CD14-positive monocyte (primary cell): ENCODE measurements at regions not wholly inside any gene's neighbourhood (a gene's known extent, or its start where the extent isn't known, plus 50 kb on each side); places are given as distances from the start of the nearest gene placed in this dataset. TPM values are rescaled to one million over a fixed set of nuclear protein-coding genes. Genes with fewer than 3 reads are reported as not detected.

Experiments used
- DNase-seq, 3 donors: peaks; one replicate each; pipeline ENCODE4 v3.0.0-alpha.2; 2011 to 2022
- H2AFZ ChIP-seq: 2 replicates; pipeline ENCODE4 v1.6.0; 2012; ENCODE audit warnings: mild to moderate bottlenecking, low read depth, low read length, inconsistent platforms; ENCODE audit not compliant: insufficient read depth, poor library complexity, severe bottlenecking
- H3K27ac ChIP-seq, 2 donors: 1 replicate in 1 of 2; 2 replicates in 1 of 2; pipeline ENCODE4 v1.5.1; 2012 to 2013; ENCODE audit warnings: low read length in 2 of 2, control low read depth in 1 of 2, inconsistent platforms in 1 of 2, low read depth in 1 of 2, mild to moderate bottlenecking in 1 of 2
- H3K27me3 ChIP-seq, 2 donors: one replicate each; pipeline versions ENCODE4 v1.6.0 to v1.6.1; 2011 to 2013; ENCODE audit warnings: low read length in 2 of 2; ENCODE audit not compliant: control insufficient read depth in 2 of 2, insufficient read depth in 2 of 2
- H3K36me3 ChIP-seq, 2 donors: replicated peaks in 1 of 2; 1 replicate in 1 of 2; 2 replicates in 1 of 2; pipeline versions ENCODE4 v1.5.1 to v1.6.1; 2012 to 2013; ENCODE audit warnings: low read length in 2 of 2, control low read depth in 1 of 2, inconsistent platforms in 1 of 2, mild to moderate bottlenecking in 1 of 2; ENCODE audit not compliant: insufficient read depth in 2 of 2, control insufficient read depth in 1 of 2
- H3K4me1 ChIP-seq, 2 donors: 1 replicate in 1 of 2; 2 replicates in 1 of 2; pipeline versions ENCODE4 v1.5.1 to v1.6.1; 2012 to 2013; ENCODE audit warnings: low read length in 2 of 2, control low read depth in 1 of 2, inconsistent platforms in 1 of 2, mild to moderate bottlenecking in 1 of 2, moderate library complexity in 1 of 2; ENCODE audit not compliant: insufficient read depth in 2 of 2, control insufficient read depth in 1 of 2
- H3K4me2 ChIP-seq: replicated peaks from 2 replicates; pipeline ENCODE3; 2012; ENCODE audit warnings: low read length, moderate library complexity, mild to moderate bottlenecking; ENCODE audit not compliant: poor library complexity, severe bottlenecking; ENCODE audit errors: extremely low read depth
- H3K4me3 ChIP-seq, 3 experiments: fragments of 200-600 bp in 1 of 3; sonication (generic) in 1 of 3; replicated peaks in 1 of 3; 1 replicate in 2 of 3; 2 replicates in 1 of 3; pipeline ENCODE4 v1.5.1; 2011 to 2013; ENCODE audit warnings: low read length in 3 of 3, mild to moderate bottlenecking in 3 of 3, control low read depth in 2 of 3, low read depth in 2 of 3, inconsistent platforms in 1 of 3, moderate library complexity in 1 of 3
- H3K79me2 ChIP-seq: 2 replicates; pipeline ENCODE4 v1.6.0; 2012; ENCODE audit warnings: mild to moderate bottlenecking, control low read depth, inconsistent platforms, low read length, moderate library complexity; ENCODE audit not compliant: insufficient read depth
- H3K9ac ChIP-seq: 2 replicates; pipeline ENCODE4 v1.6.0; 2017; ENCODE audit warnings: low read length, mild to moderate bottlenecking; ENCODE audit not compliant: insufficient read depth, poor library complexity, severe bottlenecking
- H3K9me3 ChIP-seq, 2 donors: replicated peaks in 1 of 2; 1 replicate in 1 of 2; 2 replicates in 1 of 2; pipeline versions ENCODE4 v1.5.1 to v1.6.1; 2012 to 2013; ENCODE audit warnings: low read length in 2 of 2, control low read depth in 1 of 2; ENCODE audit not compliant: control insufficient read depth in 1 of 2, insufficient read depth in 1 of 2
- H4K20me1 ChIP-seq: 2 replicates; pipeline ENCODE4 v1.6.0; 2012; ENCODE audit warnings: mild to moderate bottlenecking, low read length, control low read depth, moderate library complexity; ENCODE audit not compliant: insufficient read depth
- H3K27ac Mint-ChIP-seq, 7 donors: one replicate each; pipeline ENCODE4 v1.8.0; 2020; ENCODE audit warnings: mild to moderate bottlenecking in 7 of 7, mixed read lengths in 7 of 7, moderate library complexity in 6 of 7, inconsistent platforms in 2 of 7
- H3K27me3 Mint-ChIP-seq, 3 donors: one replicate each; pipeline ENCODE4 v1.8.0; 2021 to 2022; ENCODE audit warnings: low read depth in 3 of 3, mild to moderate bottlenecking in 3 of 3, mixed read lengths in 3 of 3, moderate library complexity in 3 of 3, inconsistent platforms in 1 of 3
- H3K36me3 Mint-ChIP-seq, 2 donors: one replicate each; pipeline ENCODE4 v1.8.0; 2020; ENCODE audit warnings: mixed read lengths in 2 of 2, inconsistent platforms in 1 of 2, mild to moderate bottlenecking in 1 of 2
- H3K4me1 Mint-ChIP-seq: one replicate; pipeline ENCODE4 v1.8.0; 2020; ENCODE audit warnings: mild to moderate bottlenecking, mixed read lengths
- H3K4me3 Mint-ChIP-seq, 2 donors: one replicate each; pipeline ENCODE4 v1.8.0; 2020; ENCODE audit warnings: mild to moderate bottlenecking in 2 of 2, mixed read lengths in 2 of 2, moderate library complexity in 1 of 2
- H3K9me3 Mint-ChIP-seq, 7 donors: one replicate each; pipeline ENCODE4 v1.8.0; 2020 to 2022; ENCODE audit warnings: mixed read lengths in 7 of 7, mild to moderate bottlenecking in 6 of 7, moderate library complexity in 6 of 7, inconsistent platforms in 2 of 7
- CTCF ChIP-seq: fragments of 200-600 bp; IDR thresholded peaks from one replicate; pipeline ENCODE4 v1.8.0; 2022; ENCODE audit warnings: antibody characterized with exemption, mild to moderate bottlenecking
- WGBS: methylation state at CpG from one replicate; pipeline ENCODE4 v1.1.5; 2013; ENCODE audit warnings: missing lambda C conversion rate; ENCODE audit not compliant: insufficient coverage; 5-methylcytosine and 5-hydroxymethylcytosine counted together
- intact Hi-C, 2 donors: fragments of 100-400 bp; cut with micrococcal nuclease; formaldehyde crosslinking; loops; one replicate each; pipeline versions ENCODE4 v1.15.0 to v1.15.1; 2023
- small RNA-seq: library from RNA; depleted of rRNA; stranded (forward); fragments of <200 nt; gene quantifications from one replicate; pipeline ENCODE3, GENCODE V24; 2012; ENCODE audit warnings: low read depth; ENCODE audit not compliant: insufficient read length

GRCh38 chr18:42689310-42689709 lies 426.2 kb downstream of the RIT2 start:
- H3K9ac ChIP-seq = no peak overlapping the region
- H3K4me1 ChIP-seq = no peaks in the 10 kb centered on the region
- no peaks in the 10 kb centered on the region for H3K4me1 Mint-ChIP-seq
- TF ChIP-seq CTCF = no peak
- H3K4me3 Mint-ChIP-seq = no peak overlapping the region
- no peaks in the 10 kb centered on the region for H4K20me1 ChIP-seq
- no peak for DNase-seq
- no peaks in the 10 kb centered on the region for H3K27me3 ChIP-seq
- 83% methylated on average over 2 of the region's 4 CpGs for WGBS
- H2AFZ ChIP-seq = no peak overlapping the region
- intact Hi-C loops = no loop called here
- no peaks in the 10 kb centered on the region for H3K36me3 ChIP-seq
- H3K4me2 ChIP-seq = no peak overlapping the region
- H3K27ac ChIP-seq = no peak overlapping the region
- no peaks in the 10 kb centered on the region for H3K27me3 Mint-ChIP-seq
- H3K9me3 Mint-ChIP-seq = peaks cover 0 to 6% (median 2%) of the 10 kb centered on the region in 7 donors
- no peaks in the 10 kb centered on the region for H3K36me3 Mint-ChIP-seq
- no peak overlapping the region for H3K4me3 ChIP-seq
- H3K27ac Mint-ChIP-seq = no peak overlapping the region
- H3K9me3 ChIP-seq = no peaks in the 10 kb centered on the region
- H3K79me2 ChIP-seq = no peaks in the 10 kb centered on the region

Small RNA genes lying in the stretch of these regions (small RNA-seq; reads per million reads assigned to genes)
- gene RNA5SP454 = not detected
